ENCODE measurements at regions not wholly inside any gene's neighbourhood (a gene's known extent, or its start where the extent isn't known, plus 50 kb on each side); places are given as distances from the start of the nearest gene placed in this dataset.

GRCh38 chr16:17024514-17024913 is 446.2 kb downstream of the XYLT1 start:
- Histone ChIP-seq H3K4me3 (no peak overlapping the region), H3K27ac (no peak overlapping the region), H3K9me3 (peaks cover 0 to 5% (median 1%) of the 10 kb centered on the region in 4 donors), H3K27me3 (no peaks in the 10 kb centered on the region), H3K4me1 (peaks cover 0 to 6% (median 0%) of the 10 kb centered on the region in 4 donors), H3K36me3 (no peaks in the 10 kb centered on the region)
- 88% methylated on average over 7 of the region's 7 CpGs for WGBS, 2 donors
- DNase-seq (ENCODE audit: low spot score in 2 of 2): no peak
- TF ChIP-seq, protein P1, sequence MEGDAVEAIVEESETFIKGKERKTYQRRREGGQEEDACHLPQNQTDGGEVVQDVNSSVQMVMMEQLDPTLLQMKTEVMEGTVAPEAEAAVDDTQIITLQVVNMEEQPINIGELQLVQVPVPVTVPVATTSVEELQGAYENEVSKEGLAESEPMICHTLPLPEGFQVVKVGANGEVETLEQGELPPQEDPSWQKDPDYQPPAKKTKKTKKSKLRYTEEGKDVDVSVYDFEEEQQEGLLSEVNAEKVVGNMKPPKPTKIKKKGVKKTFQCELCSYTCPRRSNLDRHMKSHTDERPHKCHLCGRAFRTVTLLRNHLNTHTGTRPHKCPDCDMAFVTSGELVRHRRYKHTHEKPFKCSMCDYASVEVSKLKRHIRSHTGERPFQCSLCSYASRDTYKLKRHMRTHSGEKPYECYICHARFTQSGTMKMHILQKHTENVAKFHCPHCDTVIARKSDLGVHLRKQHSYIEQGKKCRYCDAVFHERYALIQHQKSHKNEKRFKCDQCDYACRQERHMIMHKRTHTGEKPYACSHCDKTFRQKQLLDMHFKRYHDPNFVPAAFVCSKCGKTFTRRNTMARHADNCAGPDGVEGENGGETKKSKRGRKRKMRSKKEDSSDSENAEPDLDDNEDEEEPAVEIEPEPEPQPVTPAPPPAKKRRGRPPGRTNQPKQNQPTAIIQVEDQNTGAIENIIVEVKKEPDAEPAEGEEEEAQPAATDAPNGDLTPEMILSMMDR (IDR thresholded peaks at IDR 0.05): no peak
- TF ChIP-seq POLR2A (IDR thresholded peaks at IDR 0.05) (no peak), EP300 (IDR thresholded peaks at IDR 0.05) (no peak)

DNA sequence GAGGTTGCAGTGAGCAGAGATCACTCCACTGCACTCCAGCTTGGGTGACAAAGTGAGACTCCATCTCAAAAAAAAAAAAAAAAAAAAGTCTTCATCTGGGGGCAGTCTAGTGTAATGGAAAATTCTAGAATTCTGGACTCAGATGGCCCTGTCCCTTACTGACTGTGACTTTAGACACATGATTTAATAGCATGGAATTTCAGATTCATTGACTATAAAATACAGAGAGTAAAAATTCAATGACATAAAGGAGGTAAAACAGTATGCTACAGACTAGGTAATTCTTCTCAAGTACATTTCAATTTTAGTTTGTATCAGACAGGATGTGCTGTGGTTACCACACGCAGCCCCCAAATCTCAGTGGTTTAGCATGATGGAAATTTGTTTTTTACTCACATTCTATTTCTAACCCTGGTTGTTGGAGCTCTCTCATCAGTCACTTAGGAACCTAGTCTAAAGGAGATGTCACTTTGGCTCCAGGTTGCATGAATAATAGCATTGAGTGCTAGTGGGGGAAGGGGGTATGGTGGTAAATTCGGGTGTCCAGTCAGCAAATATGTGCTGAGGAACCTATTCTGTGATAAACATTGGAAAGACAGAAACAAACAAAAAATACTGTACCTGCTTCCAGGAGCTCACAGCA is 444.0 kb downstream of the XYLT1 start:
- TF ChIP-seq, protein P1 (IDR thresholded peaks at IDR 0.05): no peak
- TF ChIP-seq EP300 (IDR thresholded peaks at IDR 0.05): no peak
- TF ChIP-seq POLR2A (IDR thresholded peaks at IDR 0.05): no peak
- Histone ChIP-seq H3K27me3 (no peaks in the 10 kb centered on the region), H3K36me3 (no peaks in the 10 kb centered on the region), H3K4me1 (peaks cover 0 to 6% (median 0%) of the 10 kb centered on the region in 4 donors), H3K27ac (no peak overlapping the region), H3K9me3 (peaks cover 0 to 10% (median 3%) of the 10 kb centered on the region in 4 donors), H3K4me3 (no peak overlapping the region)
- 55 to 70% methylated on average over 2 of the region's 2 CpGs for WGBS, 2 donors
- DNase-seq (ENCODE audit: low spot score in 2 of 2): no peak

DNA sequence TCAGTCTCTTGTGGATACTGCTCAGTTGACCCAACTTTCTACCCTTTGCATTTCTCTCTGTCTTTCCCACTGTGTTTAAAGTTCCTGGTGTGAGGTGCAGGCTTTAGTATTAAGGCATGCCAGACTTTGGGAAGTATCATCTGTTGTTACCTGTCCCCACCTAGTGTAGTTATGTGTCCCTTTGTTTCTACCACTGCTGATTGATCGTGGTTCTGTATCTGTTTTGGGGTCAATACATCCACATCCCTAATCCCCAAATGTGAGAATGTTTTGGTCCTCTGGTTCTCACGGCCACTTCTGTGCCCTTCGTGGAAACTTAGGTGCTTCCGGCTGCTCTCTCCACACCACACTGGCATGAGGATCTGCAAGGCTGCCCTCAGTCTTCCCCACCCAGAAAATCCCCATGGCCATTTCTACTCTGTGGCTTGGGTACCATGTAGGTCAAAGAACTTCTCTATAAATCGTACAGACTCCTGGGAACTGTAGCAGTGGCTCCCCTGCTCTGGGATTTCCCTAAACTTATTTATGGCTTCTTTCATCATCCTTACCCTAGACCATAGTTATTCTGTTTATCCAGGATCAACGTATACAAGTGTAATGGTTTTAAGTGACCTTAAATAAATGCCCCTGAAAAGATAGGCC is 443.2 kb downstream of the XYLT1 start:
- H3K4me3 ChIP-seq: no peak overlapping the region
- 78 to 82% methylated on average over 6 of the region's 6 CpGs for WGBS, 2 donors
- no peaks in the 10 kb centered on the region for H3K27me3 ChIP-seq
- no peak for TF ChIP-seq POLR2A (IDR thresholded peaks at IDR 0.05)
- peaks cover 0 to 10% (median 3%) of the 10 kb centered on the region in 4 donors for H3K9me3 ChIP-seq
- no peak for DNase-seq (ENCODE audit: low spot score in 2 of 2)
- no peaks in the 10 kb centered on the region for H3K36me3 ChIP-seq
- peaks cover 0 to 6% (median 0%) of the 10 kb centered on the region in 4 donors for H3K4me1 ChIP-seq
- H3K27ac ChIP-seq: no peak overlapping the region

- WGBS, 2 donors: 33 to 65% methylated on average over 1 of the region's 1 CpG
- Histone ChIP-seq H3K36me3 (no peaks in the 10 kb centered on the region), H3K27me3 (no peaks in the 10 kb centered on the region), H3K27ac (no peak overlapping the region), H3K9me3 (peaks cover 0 to 17% (median 3%) of the 10 kb centered on the region in 4 donors), H3K4me1 (peaks cover 0 to 6% (median 0%) of the 10 kb centered on the region in 4 donors), H3K4me3 (no peak overlapping the region)
- TF ChIP-seq EP300 (IDR thresholded peaks at IDR 0.05): no peak
- TF ChIP-seq, protein P1 (IDR thresholded peaks at IDR 0.05): no peak
- no peak for TF ChIP-seq POLR2A (IDR thresholded peaks at IDR 0.05)
- DNase-seq (ENCODE audit: low spot score in 2 of 2): no peak
Measured at GRCh38 chr16:17029602-17030350, 441.0 kb downstream of the XYLT1 start.

DNA sequence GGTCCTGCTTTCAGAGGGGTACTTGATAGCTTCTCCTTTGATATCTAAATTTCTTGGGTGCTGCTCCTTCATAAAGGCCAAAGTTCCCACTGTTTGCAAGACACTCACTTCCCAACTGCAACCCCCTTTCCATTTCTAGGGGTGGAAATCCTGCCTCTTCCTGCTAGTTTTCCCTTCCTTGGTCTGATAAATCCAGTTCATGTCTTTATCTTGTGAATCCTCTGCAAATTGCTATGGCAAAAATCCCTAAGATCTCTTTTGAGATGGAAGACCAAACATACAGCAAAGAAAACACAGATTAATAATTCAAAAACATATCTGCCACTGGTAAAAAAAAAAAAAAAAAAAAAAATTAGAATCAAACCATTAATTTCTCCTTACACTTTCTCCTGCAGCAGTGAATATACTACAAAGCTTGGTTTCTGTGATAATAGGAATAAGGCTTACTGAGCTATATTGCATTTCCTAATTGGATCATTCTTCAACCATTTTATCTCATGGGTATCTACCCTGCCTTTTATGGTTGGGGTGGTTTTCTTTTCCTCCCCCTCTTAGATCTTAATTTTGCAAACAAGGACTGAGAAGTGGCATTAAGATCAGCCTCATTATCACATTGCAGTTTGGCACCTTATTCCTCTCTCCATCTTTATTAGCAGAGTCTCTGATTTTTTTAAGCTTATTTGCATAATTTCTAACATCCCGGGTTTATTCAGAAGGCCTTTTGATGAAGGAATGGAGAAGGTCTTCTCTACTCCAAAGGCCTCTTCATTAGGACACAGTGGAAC is 439.1 kb downstream of the XYLT1 start:
- WGBS, 2 donors: 72 to 82% methylated on average over 1 of the region's 1 CpG
- no peaks in the 10 kb centered on the region for H3K4me1 ChIP-seq
- TF ChIP-seq POLR2A (IDR thresholded peaks at IDR 0.05): no peak

More for the DNA sequence above, 439.1 kb downstream of the XYLT1 start:
- no peak for DNase-seq (ENCODE audit: low spot score in 2 of 2)
- Histone ChIP-seq H3K4me3 (no peak overlapping the region), H3K27me3 (no peaks in the 10 kb centered on the region), H3K36me3 (no peaks in the 10 kb centered on the region), H3K27ac (no peak overlapping the region), H3K9me3 (peaks cover 0 to 19% (median 3%) of the 10 kb centered on the region in 4 donors)
